ENCODE measurements at regions not wholly inside any gene's neighbourhood (a gene's known extent, or its start where the extent isn't known, plus 50 kb on each side); places are given as distances from the start of the nearest gene placed in this dataset.

DNA sequence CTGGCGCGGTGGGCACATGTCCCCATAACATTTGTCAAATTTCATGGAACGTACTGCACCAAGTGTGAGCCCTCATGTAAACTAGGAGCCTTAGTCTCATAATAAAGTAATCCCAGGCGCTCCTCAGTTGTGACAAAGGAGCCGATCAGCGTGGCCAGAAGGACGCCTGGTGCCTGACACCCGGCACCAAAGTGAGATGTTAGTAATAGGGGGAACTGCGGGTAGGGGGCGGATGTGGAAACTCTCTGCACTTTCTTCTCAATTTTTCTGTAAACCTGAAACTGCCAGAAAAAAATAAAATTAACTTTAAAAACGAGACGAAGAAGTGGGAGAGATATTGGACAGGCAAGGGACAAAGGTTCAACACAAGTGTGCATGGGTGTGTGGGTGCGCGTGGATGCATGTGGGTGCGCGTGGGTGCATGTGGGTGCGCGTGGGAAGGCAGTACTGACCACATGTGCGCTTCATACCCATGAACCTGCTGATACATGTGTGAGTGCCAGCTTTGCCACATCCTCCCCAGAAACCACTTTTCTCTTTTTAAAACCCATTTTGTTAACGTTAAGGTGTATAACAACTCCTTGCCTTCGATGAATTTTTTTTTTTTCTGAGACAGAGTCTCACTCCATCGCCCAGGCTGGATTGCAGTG is 55.4 kb upstream of the LINC01488 start:
- Histone ChIP-seq H3K9ac (ENCODE audit: extremely low read depth, insufficient read length, low read length) (no peak overlapping the region), H3K23ac (ENCODE audit: insufficient read length, low read depth, low read length) (no peak overlapping the region), H3K4me1 (ENCODE audit: insufficient read depth, low read length) (no peaks in the 10 kb centered on the region), H2AFZ (ENCODE audit: low read length) (no peak overlapping the region), H3K79me2 (ENCODE audit: insufficient read depth, low read length) (no peaks in the 10 kb centered on the region), H3T11ph (ENCODE audit: low read length) (no peak overlapping the region), H4K91ac (ENCODE audit: insufficient read length, low read depth, low read length) (no peak overlapping the region), H3K23me2 (ENCODE audit: insufficient read length, low read depth, low read length, poor library complexity, severe bottlenecking) (peaks cover 3% of the 10 kb centered on the region), H3K4me2 (ENCODE audit: insufficient read depth, insufficient read length, low read length) (no peak overlapping the region), H3K27ac (ENCODE audit: insufficient read length, low read depth, low read length) (no peak overlapping the region), H2BK15ac (ENCODE audit: low read depth, low read length) (no peak overlapping the region), H3K4ac (ENCODE audit: low read depth, low read length) (no peak overlapping the region), H4K20me1 (ENCODE audit: control insufficient read depth, insufficient read depth, insufficient read length) (no peaks in the 10 kb centered on the region), H2BK120ac (ENCODE audit: low read depth, low read length, poor library complexity, severe bottlenecking) (no peak overlapping the region), H3K56ac (ENCODE audit: insufficient read length, low read depth, low read length) (no peak overlapping the region), H2BK12ac (ENCODE audit: insufficient read length, low read depth, low read length) (no peak overlapping the region), H2BK5ac (ENCODE audit: insufficient read length, low read length) (no peak overlapping the region), H4K5ac (ENCODE audit: insufficient read length, low read depth, low read length) (no peak overlapping the region), H2AK5ac (ENCODE audit: insufficient read length, low read length) (no peak overlapping the region), H3K14ac (ENCODE audit: insufficient read depth, low read length) (no peak overlapping the region), H4K8ac (replicated peaks; ENCODE audit: insufficient read length, low read depth, low read length) (no peak overlapping the region), H3K79me1 (ENCODE audit: insufficient read depth, low read depth, low read length, poor library complexity, severe bottlenecking) (no peaks in the 10 kb centered on the region), H2BK20ac (ENCODE audit: low read depth, low read length, poor library complexity, severe bottlenecking) (no peak overlapping the region), H3K27me3 (ENCODE audit: insufficient read depth, low read length) (no peaks in the 10 kb centered on the region), H3K18ac (ENCODE audit: insufficient read length, low read depth, low read length) (no peak overlapping the region), H3K9me3 (ENCODE audit: control insufficient read depth, low read depth, low read length) (peaks cover 7% of the 10 kb centered on the region)
- TF ChIP-seq, protein P1, sequence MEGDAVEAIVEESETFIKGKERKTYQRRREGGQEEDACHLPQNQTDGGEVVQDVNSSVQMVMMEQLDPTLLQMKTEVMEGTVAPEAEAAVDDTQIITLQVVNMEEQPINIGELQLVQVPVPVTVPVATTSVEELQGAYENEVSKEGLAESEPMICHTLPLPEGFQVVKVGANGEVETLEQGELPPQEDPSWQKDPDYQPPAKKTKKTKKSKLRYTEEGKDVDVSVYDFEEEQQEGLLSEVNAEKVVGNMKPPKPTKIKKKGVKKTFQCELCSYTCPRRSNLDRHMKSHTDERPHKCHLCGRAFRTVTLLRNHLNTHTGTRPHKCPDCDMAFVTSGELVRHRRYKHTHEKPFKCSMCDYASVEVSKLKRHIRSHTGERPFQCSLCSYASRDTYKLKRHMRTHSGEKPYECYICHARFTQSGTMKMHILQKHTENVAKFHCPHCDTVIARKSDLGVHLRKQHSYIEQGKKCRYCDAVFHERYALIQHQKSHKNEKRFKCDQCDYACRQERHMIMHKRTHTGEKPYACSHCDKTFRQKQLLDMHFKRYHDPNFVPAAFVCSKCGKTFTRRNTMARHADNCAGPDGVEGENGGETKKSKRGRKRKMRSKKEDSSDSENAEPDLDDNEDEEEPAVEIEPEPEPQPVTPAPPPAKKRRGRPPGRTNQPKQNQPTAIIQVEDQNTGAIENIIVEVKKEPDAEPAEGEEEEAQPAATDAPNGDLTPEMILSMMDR (conservative IDR thresholded peaks at IDR 0.05): no peak
- DNase-seq: no peak
- H3K36me3 Mint-ChIP-seq (ENCODE audit: insufficient read depth in 1 of 3, low read depth in 3 of 3): peaks cover 3 to 13% (median 10%) of the 10 kb centered on the region in 3 experiments; a peak in 6 of 7 replicates
- peaks cover 2% of the 10 kb centered on the region; the same call in 1 of the 2 replicates for H3K27me3 Mint-ChIP-seq (ENCODE audit: low read depth)
- WGBS (ENCODE audit: extremely low coverage, insufficient read length, low lambda C conversion rate): no CpG with 5 or more reads among the region's 22 CpGs
- no peak overlapping the region for H3K4me3 Mint-ChIP-seq
- H3K27ac Mint-ChIP-seq: no peak overlapping the region
- peaks cover 19 to 21% of the 10 kb centered on the region in 2 experiments for H3K9me3 Mint-ChIP-seq
- H3K4me1 Mint-ChIP-seq: peaks cover 8 to 14% of the 10 kb centered on the region in 2 experiments

All from H9 (cell line).